ENCODE measurements at regions not wholly inside any gene's neighbourhood (a gene's known extent, or its start where the extent isn't known, plus 50 kb on each side); places are given as distances from the start of the nearest gene placed in this dataset.
"Not testable (repeated sequence)": the region's sequence is repeated elsewhere in the genome, so short reads cannot be mapped to it uniquely, and the experiment has no call there.

DNA sequence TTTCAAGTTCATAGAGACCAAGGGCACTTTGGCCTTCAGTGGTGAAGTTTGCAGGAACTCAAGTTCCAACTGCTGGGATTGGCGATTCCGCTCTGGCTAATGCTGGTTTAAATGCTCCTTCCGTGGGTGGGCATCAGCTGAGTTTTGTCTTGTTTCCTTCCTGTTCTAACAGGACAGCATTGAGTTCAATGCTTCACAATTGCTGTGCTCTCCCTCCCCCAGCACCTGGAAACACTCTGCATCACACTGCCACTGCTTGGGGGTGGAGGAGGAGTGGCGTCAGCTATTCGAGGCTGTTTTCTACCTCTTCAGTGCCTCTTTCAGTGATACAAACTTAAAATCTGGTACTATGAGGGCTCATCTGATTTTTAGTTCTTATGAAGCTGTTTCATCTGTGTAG, 634.9 kb downstream of the FSCB start:
- Histone ChIP-seq H3K4me3 (no peak overlapping the region), H3K36me3 (replicated peaks) (no peaks in the 10 kb centered on the region), H3K4me1 (no peaks in the 10 kb centered on the region), H3K9me3 (no peaks in the 10 kb centered on the region), H3K27me3 (ENCODE audit: low read depth) (no peaks in the 10 kb centered on the region)
- in situ Hi-C loops (cut with MboI; ENCODE audit: low sequenced_read_pairs), result no loop called here
- no peak for DNase-seq (ENCODE audit: low spot score in 2 of 2)

DNA sequence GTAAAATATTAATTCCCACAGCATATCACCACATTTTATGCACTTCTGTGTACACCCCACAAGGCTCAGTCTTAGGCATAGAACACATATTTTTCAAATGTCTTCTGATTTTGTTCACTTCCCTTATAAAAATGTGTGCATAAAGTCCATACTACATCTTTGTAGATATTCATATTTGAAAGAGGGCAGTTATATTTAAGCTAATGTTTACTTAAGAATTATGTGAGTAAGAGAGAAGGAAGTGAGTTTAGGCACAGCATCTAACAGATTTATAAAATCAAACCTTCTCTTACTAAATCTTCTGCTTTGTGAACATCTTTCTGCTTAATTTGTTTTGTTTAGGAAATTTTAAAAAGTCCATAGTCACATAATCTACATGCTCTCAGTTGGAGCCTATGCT, 648.1 kb downstream of the FSCB start:
- Histone ChIP-seq H3K36me3 (replicated peaks) (no peaks in the 10 kb centered on the region), H3K4me3 (no peak overlapping the region), H3K9me3 (no peaks in the 10 kb centered on the region), H3K4me1 (no peaks in the 10 kb centered on the region), H3K27me3 (ENCODE audit: low read depth) (no peaks in the 10 kb centered on the region)
- DNase-seq (ENCODE audit: low spot score in 2 of 2), result no peak
- in situ Hi-C loops (cut with MboI; ENCODE audit: low sequenced_read_pairs), result no loop called here

DNA sequence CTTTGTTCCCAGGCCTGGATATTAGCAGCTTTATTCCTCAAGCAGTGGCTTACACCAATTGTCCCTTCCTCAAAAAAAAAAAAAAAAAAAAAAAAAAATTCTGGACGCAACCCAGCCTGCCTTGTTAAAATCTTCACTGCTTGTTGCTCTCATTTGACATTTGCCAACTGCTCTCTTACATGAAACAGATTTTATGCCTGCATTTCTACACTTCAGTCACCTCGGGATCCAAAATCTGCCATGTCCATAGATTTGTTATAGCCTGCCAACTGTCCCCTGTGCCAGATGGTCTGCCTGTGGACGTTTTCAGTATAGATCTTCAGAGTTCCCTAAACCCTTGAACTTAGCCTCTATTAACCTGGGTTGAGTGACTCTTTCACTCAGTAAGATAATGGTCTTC, 651.5 kb downstream of the FSCB start:
- in situ Hi-C loops (cut with MboI; ENCODE audit: low sequenced_read_pairs), result no loop called here
- H3K4me1 ChIP-seq, result no peaks in the 10 kb centered on the region
- H3K9me3 ChIP-seq, result no peaks in the 10 kb centered on the region
- no peak overlapping the region for H3K4me3 ChIP-seq
- H3K27me3 ChIP-seq (ENCODE audit: low read depth), result no peaks in the 10 kb centered on the region
- H3K36me3 ChIP-seq (replicated peaks), result no peaks in the 10 kb centered on the region
- no peak for DNase-seq (ENCODE audit: low spot score in 2 of 2)

DNA sequence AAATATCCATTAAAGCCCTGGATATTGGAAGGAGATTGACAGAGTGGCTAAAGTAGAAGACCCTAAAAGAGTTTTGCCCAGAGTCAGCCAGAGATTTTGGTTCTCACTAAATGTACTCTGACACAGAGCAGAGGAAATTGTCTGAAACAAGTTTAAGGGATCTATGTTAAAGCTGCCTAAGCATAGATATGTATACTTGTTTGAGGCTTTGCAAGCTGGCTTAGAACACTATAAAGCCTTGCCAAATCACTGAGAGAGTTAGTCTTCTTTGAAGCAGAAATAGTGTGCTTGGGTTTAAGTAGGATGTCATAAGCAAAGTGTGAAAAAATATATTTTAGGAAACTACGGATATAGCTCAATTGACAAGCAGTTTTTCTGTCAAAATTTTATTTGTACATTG, 653.5 kb downstream of the FSCB start:
- no peak overlapping the region for H3K4me3 ChIP-seq
- H3K4me1 ChIP-seq, result no peaks in the 10 kb centered on the region
- in situ Hi-C loops (cut with MboI; ENCODE audit: low sequenced_read_pairs), result no loop called here

DNA sequence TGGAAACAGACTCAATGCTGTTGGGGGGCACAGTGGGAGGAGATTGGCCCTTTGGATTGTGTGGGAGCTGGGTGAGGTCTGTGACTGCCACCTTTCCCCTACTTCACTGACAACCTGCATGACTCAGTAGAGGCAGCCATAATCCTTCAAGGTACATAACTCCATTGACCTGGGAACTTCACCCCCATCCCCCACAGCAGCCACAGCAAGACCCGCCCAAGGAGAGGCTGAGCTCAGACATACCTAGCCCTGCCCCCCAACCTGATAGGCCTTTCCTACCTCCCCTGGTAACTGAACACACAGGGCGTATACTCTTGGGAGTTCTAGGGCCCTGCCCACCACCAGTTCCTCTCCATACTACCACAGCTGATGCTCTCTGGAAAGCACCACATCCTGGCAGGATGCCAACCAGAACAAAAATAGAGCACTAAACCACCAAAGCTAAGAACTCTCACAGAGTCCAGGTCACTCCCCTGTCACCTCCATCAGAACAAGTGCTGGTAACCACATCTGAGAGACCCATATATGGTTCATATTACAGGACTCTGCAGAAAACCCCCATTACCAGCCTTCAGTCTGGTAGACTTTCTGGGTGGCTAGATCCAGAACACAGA, 703.9 kb downstream of the FSCB start:
- H3K4me1 ChIP-seq, result no peaks in the 10 kb centered on the region
- H3K27me3 ChIP-seq (ENCODE audit: low read depth), result no peaks in the 10 kb centered on the region
- in situ Hi-C loops (cut with MboI; ENCODE audit: low sequenced_read_pairs), result no loop called here
- DNase-seq (ENCODE audit: low spot score in 2 of 2), result no peak
- H3K4me3 ChIP-seq, result no peak overlapping the region
- no peaks in the 10 kb centered on the region for H3K36me3 ChIP-seq (replicated peaks)
- H3K9me3 ChIP-seq, result no peaks in the 10 kb centered on the region

More for the DNA sequence above, 653.5 kb downstream of the FSCB start:
- H3K27me3 ChIP-seq (ENCODE audit: low read depth), result no peaks in the 10 kb centered on the region
- H3K9me3 ChIP-seq, result no peaks in the 10 kb centered on the region
- H3K36me3 ChIP-seq (replicated peaks), result no peaks in the 10 kb centered on the region
- no peak for DNase-seq (ENCODE audit: low spot score in 2 of 2)

DNA sequence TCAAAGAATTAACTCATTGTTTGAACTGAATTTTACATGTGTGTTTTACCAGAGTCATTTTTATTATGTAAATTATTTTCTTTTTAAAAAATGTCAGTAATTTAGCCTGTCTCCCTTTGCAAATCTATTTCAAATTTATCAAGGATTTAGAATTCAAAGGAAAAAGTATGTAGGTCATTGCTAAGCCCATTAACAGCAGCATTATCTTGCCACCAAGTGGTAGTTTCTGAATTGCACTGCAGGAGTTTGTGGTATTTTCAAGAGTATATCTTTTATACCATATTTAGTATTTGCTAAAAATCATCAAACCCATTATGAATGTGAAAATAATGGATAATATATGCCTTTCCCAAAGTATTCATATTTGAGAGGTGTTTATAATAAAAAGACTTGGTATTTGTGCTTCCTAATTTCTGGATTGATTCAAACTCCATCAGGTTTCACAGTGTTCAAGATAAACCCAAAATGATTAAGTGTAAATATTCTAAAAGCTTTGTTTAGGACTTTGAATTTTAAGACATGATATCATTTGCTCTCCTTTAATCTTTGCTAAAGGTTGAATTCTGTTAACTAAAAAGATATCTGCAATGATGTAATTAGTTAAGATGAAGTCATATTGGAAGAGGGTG, 711.4 kb downstream of the FSCB start:
- peak; percentile 24 to 65 for DNase-seq (ENCODE audit: low spot score in 2 of 2)
- Histone ChIP-seq H3K4me1 (peaks cover 9% of the 10 kb centered on the region; the same call in 1 of the 2 replicates), H3K36me3 (replicated peaks) (no peaks in the 10 kb centered on the region), H3K27me3 (ENCODE audit: low read depth) (no peaks in the 10 kb centered on the region), H3K4me3 (no peak overlapping the region), H3K9me3 (no peaks in the 10 kb centered on the region)
- in situ Hi-C loops (cut with MboI; ENCODE audit: low sequenced_read_pairs), result loop anchor here (25.0 kb wide), 1 partner anchor 283 kb away; no protein-coding TSS in a partner anchor

DNA sequence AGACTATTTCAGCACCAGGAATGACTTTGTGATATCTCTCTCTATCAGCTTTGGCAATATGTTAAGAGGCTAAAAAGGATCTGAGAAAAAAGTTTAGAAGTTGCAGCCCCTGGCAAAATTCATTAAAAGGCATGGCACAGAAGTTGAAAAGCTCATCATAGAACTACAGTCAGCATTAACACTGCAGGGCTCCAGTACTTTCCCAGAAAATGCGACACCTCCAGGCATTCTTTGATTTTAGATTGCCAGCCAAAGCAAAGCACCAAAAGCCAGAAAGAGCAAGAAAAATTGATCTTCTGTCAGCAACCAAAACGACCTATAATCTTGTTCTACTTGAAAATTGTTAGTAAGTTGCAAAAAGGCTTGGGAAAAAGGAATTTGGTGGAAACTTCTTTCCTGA, 713.5 kb downstream of the FSCB start:
- Histone ChIP-seq H3K9me3 (no peaks in the 10 kb centered on the region), H3K4me3 (no peak overlapping the region), H3K4me1 (peaks cover 9% of the 10 kb centered on the region), H3K27me3 (ENCODE audit: low read depth) (no peaks in the 10 kb centered on the region), H3K36me3 (replicated peaks) (no peaks in the 10 kb centered on the region)
- in situ Hi-C loops (cut with MboI; ENCODE audit: low sequenced_read_pairs), result loop anchor here (25.0 kb wide), 1 partner anchor 281 kb away; no protein-coding TSS in a partner anchor
- no peak for DNase-seq (ENCODE audit: low spot score in 2 of 2)

DNA sequence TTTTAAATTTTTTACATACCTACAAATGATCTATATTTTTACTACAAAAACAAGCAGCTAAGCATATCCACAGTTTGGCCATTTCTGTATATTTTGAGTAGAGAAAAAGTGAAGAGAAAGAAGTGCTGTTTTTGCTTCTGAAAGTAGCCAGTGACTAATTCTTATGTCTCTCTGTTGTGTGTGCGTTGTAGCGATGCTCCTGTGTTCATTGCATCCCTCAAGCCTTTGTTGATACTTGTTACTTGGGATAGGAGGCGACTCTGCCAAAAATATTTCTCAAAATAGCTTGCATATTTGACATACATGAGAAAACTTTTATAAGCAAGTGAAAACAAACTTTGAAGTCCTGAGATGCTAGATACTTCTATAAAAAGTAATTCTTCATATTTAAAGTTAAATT, 714.1 kb downstream of the FSCB start:
- no peaks in the 10 kb centered on the region for H3K9me3 ChIP-seq
- no peaks in the 10 kb centered on the region for H3K36me3 ChIP-seq (replicated peaks)
- no peak for DNase-seq (ENCODE audit: low spot score in 2 of 2)
- H3K27me3 ChIP-seq (ENCODE audit: low read depth), result no peaks in the 10 kb centered on the region
- H3K4me3 ChIP-seq, result no peak overlapping the region
- in situ Hi-C loops (cut with MboI; ENCODE audit: low sequenced_read_pairs), result loop anchor here (25.0 kb wide), 1 partner anchor 281 kb away; no protein-coding TSS in a partner anchor
- H3K4me1 ChIP-seq, result peaks cover 9% of the 10 kb centered on the region

DNA sequence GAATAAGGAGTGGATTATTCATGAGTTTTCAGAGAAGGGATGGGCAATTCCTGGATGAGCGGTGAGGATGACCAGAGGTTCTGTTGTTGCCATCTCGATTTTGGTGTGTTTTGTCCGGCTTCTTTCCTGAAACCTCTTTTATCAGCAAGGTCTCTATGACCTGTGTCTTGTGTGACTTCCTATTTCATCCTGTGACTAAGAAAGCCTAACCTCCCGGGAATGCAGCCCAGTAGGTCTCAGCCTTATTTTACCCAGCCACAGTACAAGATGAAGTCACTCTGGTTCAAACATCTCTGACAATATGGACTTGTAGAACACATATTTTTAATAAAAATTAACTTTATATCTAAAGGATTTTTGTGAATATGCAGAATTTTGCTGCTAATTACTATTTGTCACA, 716.4 kb downstream of the FSCB start:
- Histone ChIP-seq H3K4me1 (no peaks in the 10 kb centered on the region; the same call in 1 of the 2 replicates), H3K36me3 (replicated peaks) (no peaks in the 10 kb centered on the region), H3K9me3 (no peaks in the 10 kb centered on the region), H3K4me3 (no peak overlapping the region), H3K27me3 (ENCODE audit: low read depth) (no peaks in the 10 kb centered on the region)
- in situ Hi-C loops (cut with MboI; ENCODE audit: low sequenced_read_pairs), result loop anchor here (25.0 kb wide), 1 partner anchor 278 kb away; no protein-coding TSS in a partner anchor
- no peak for DNase-seq (ENCODE audit: low spot score in 2 of 2)

DNA sequence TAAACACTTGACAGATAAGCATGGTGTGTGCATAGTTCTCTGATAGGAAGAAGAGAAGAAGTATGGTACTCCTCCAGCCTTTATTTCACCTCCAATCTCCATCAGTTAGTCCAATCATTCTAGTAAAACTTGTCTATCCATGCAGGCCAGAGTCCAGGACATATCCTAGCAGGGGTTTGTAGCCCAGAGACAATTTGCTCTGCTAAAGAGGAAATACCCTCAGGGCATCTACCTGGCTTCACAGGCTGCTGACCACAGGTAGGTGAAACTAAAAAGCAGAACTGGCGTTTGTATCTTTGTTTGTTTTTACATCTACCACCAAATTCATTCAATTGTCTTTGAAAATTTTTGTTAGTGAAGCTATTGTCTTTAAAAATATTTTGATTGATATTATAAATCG, 717.6 kb downstream of the FSCB start:
- no peaks in the 10 kb centered on the region for H3K36me3 ChIP-seq (replicated peaks)
- DNase-seq (ENCODE audit: low spot score in 2 of 2), result no peak
- no peaks in the 10 kb centered on the region; the same call in 1 of the 2 replicates for H3K4me1 ChIP-seq
- H3K27me3 ChIP-seq (ENCODE audit: low read depth), result no peaks in the 10 kb centered on the region
- in situ Hi-C loops (cut with MboI; ENCODE audit: low sequenced_read_pairs), result loop anchor here (25.0 kb wide), 1 partner anchor 277 kb away; no protein-coding TSS in a partner anchor
- H3K9me3 ChIP-seq, result no peaks in the 10 kb centered on the region
- no peak overlapping the region for H3K4me3 ChIP-seq

DNA sequence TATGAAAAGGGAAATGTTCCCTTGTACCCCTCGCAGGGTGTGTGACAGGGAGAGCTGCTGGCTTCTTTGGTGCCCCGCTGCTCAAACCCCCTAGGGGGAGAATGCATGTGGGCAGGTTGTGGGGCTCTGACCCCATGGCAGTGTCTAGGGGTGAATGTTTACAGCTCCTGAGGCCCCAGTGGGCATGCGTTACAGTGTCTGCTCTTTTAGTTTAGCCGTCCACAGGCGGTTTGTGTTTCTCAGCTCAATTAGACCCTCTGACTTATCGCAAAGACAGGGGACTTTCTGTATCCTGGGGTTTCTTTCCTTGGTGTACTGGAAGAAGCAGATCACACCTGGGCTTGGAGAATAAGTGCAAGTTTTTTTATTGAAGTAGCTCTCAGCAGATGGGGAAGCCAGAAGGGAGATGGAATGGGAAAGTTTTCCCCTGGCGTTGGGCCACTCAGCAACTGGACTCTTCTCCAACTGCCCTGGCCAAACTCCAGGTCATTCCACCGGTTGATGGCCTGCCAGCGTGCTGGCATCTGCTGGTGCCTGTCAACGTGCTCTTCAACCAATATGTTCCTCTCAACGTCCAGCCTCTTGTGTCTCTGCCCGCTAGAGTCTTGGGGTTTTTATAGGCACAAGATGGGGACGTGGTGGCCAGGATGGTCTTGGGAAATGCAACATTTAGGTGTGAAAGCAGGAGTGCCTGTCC, 720.9 kb downstream of the FSCB start:
- Histone ChIP-seq H3K4me1 (no peaks in the 10 kb centered on the region; the same call in 1 of the 2 replicates), H3K9me3 (no peaks in the 10 kb centered on the region), H3K36me3 (replicated peaks) (no peaks in the 10 kb centered on the region), H3K27me3 (ENCODE audit: low read depth) (no peaks in the 10 kb centered on the region), H3K4me3 (no peak overlapping the region)
- in situ Hi-C loops (cut with MboI; ENCODE audit: low sequenced_read_pairs), result loop anchor here (25.0 kb wide), 1 partner anchor 274 kb away; no protein-coding TSS in a partner anchor
- no peak for DNase-seq (ENCODE audit: low spot score in 2 of 2)

DNA sequence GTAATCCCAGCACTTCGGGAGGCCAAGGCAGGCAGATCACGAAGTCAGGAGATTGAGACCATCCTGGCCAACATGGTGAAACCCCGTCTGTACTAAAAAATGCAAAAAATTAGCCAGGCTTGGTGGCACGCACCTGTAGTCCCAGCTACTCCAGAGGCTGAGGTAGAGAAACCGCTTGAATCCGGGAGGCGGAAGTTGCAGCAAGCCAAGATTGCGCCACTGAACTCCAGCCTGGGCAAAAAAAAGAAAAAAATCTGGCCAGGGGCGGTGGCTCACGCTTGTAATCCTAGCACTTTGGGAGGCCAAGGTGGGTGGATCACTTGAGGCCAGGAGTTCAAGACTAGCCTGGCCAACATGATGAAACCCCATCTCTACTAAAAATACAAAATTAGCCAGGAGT, 722.7 kb downstream of the FSCB start:
- in situ Hi-C loops (cut with MboI; ENCODE audit: low sequenced_read_pairs), result loop anchor here (25.0 kb wide), 1 partner anchor 272 kb away; no protein-coding TSS in a partner anchor
- not testable (repeated sequence) for H3K36me3 ChIP-seq (replicated peaks); H3K9me3 ChIP-seq; H3K27me3 ChIP-seq (ENCODE audit: low read depth); DNase-seq (ENCODE audit: low spot score in 2 of 2); H3K4me3 ChIP-seq
- peaks cover 14% of the 10 kb centered on the region for H3K4me1 ChIP-seq

DNA sequence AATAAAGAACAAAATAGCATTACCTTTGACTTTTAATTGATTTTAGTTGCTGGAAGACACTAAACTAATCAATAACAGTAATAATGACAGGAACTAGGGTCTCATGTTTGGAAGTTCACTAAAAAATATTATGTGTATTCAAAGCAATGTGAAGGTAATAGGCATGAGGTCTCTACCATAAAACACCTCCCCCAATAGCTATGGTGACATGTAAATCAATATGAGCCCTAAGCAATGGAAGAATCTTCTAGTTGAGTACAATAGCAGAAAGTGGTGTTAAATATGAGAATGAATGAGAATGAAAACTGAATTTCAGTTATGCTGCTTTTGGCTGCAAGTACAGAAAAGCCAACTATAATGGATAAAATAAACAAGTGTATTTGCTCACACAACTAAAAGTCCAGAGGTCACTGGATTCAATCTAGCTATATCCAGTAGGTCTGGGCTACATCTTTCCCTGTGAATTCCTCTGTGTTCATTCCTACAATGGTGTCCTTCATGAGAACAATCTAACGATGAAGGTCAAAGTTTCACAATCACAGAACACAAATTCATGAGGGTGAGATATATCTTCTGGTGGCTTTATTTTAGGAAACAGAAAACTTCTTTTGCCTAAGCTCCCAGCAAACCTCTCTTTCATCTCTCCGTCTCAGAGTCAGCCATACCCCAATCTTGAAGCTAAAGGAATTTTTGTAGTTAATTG, 728.0 kb downstream of the FSCB start:
- H3K4me1 ChIP-seq, result peaks cover 22% of the 10 kb centered on the region
- H3K9me3 ChIP-seq, result no peaks in the 10 kb centered on the region
- H3K36me3 ChIP-seq (replicated peaks), result no peaks in the 10 kb centered on the region
- no peak overlapping the region for H3K4me3 ChIP-seq
- DNase-seq (ENCODE audit: low spot score in 2 of 2), result no peak
- in situ Hi-C loops (cut with MboI; ENCODE audit: low sequenced_read_pairs), result loop anchor here (25.0 kb wide), 1 partner anchor 267 kb away; no protein-coding TSS in a partner anchor
- H3K27me3 ChIP-seq (ENCODE audit: low read depth), result no peaks in the 10 kb centered on the region

Measured in HAP-1 (cell line).